Right lobe of liver (tissue), 4 donors: ENCODE measurements at regions not wholly inside any gene's neighbourhood (a gene's known extent, or its start where the extent isn't known, plus 50 kb on each side); places are given as distances from the start of the nearest gene placed in this dataset.

Source experiments
- CTCF ChIP-seq, 4 donors: fragments of 200-600 bp in 3 of 4; fragments of 450-650 bp in 1 of 4; IDR thresholded peaks; one replicate each; pipeline versions ENCODE4 v1.5.1 to v1.8.0; 2016 to 2022; ENCODE audit warnings: antibody characterized with exemption in 4 of 4, mild to moderate bottlenecking in 2 of 4
- POLR2A ChIP-seq: fragments of 450-650 bp; IDR thresholded peaks from one replicate; pipeline ENCODE4 v1.6.1; 2017; ENCODE audit warnings: antibody characterized with exemption, mild to moderate bottlenecking
- donor health status: DM: no; HTN: no; CAD: no.
- donor health status: DM: no; HTN: no; CAD: no.
- donor health status: DM: no; HTN: yes; CAD: no.

DNA sequence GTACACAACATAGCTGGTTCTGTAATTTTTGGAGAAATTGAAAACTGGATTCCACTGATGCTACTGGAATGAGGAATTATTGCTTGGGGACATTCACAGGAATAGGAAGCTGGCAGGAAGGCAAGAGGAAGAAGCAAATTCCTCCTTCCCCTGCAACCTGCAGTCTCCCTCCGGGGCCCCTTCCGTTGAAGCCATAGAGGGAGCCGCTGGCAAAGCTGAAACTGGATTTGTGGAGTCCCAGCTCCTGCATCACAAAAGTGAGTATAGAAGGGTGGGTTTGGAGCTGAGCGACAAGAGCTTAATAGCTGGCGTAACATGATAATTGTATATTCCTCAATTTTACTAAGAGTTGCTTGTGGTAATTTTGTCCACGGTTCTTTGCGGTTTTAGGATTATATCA is 190.8 kb downstream of the ADRA2A start:
- no peak for TF ChIP-seq CTCF (IDR thresholded peaks at IDR 0.05)
- no peak for TF ChIP-seq POLR2A
